Lung (tissue), 11 donors: ENCODE measurements at regions not wholly inside any gene's neighbourhood (a gene's known extent, or its start where the extent isn't known, plus 50 kb on each side); places are given as distances from the start of the nearest gene placed in this dataset.

ENCODE experiments used
- ATAC-seq: fragments of 200-7000 bp; cut with Tn5 transposase; one replicate; pipeline ENCODE4 v1.9.1; 2020; ENCODE audit warnings: moderate number of reproducible peaks; ENCODE audit not compliant: insufficient read depth, low FRiP score
- DNase-seq, 3 donors: peaks; one replicate each; pipeline ENCODE4 v3.0.0-alpha.2; 2013 to 2017
- H3K27ac ChIP-seq, 2 donors: one replicate each; pipeline ENCODE4 v1.5.1; 2013; ENCODE audit warnings: mild to moderate bottlenecking in 2 of 2, moderate library complexity in 2 of 2, control low read depth in 1 of 2, inconsistent platforms in 1 of 2, low read depth in 1 of 2, low read length in 1 of 2
- H3K27me3 ChIP-seq, 3 donors: one replicate each; pipeline ENCODE4 v1.5.1; 2013; ENCODE audit warnings: low read length in 2 of 3; ENCODE audit not compliant: control insufficient read depth in 3 of 3, insufficient read depth in 3 of 3
- H3K36me3 ChIP-seq, 4 donors: one replicate each; pipeline ENCODE4 v1.5.1; 2013; ENCODE audit warnings: low read length in 4 of 4, mild to moderate bottlenecking in 1 of 4, moderate library complexity in 1 of 4; ENCODE audit not compliant: control insufficient read depth in 4 of 4, insufficient read depth in 4 of 4
- H3K4me1 ChIP-seq, 5 donors: one replicate each; pipeline ENCODE4 v1.5.1; 2013; ENCODE audit warnings: low read length in 5 of 5, mild to moderate bottlenecking in 2 of 5, moderate library complexity in 1 of 5; ENCODE audit not compliant: control insufficient read depth in 5 of 5, insufficient read depth in 5 of 5
- H3K4me3 ChIP-seq: one replicate; pipeline ENCODE4 v1.5.1; 2013; ENCODE audit warnings: mild to moderate bottlenecking, control low read depth, moderate library complexity
- H3K9ac ChIP-seq, 2 donors: one replicate each; pipeline ENCODE4 v1.5.1; 2013; ENCODE audit warnings: low read length in 2 of 2, control low read depth in 1 of 2; ENCODE audit not compliant: insufficient read depth in 1 of 2
- H3K9me3 ChIP-seq, 4 donors: one replicate each; pipeline ENCODE4 v1.5.1; 2013; ENCODE audit warnings: low read length in 3 of 4, mild to moderate bottlenecking in 1 of 4, moderate library complexity in 1 of 4; ENCODE audit not compliant: control insufficient read depth in 4 of 4, insufficient read depth in 3 of 4
- CTCF ChIP-seq: IDR thresholded peaks from 2 replicates; pipeline ENCODE4 v1.5.1; 2012; ENCODE audit warnings: mild to moderate bottlenecking; ENCODE audit errors: control extremely low read depth, extremely low read depth
- WGBS, 2 donors: extraction: QIAGEN DNeasy Blood & Tissue Kit; methylation state at CpG; one replicate each; pipeline ENCODE4 v1.1.7; 2013; 5-methylcytosine and 5-hydroxymethylcytosine counted together
- donor health status: control.
- donor health status: control.
- donor health status: Bipolar disorder and iron deficiency.
- donor health status: healthy.
- donor health status: DM: yes; HTN: yes; CAD: no.

GRCh38 chr6:78132671-78133410 is 480.0 kb downstream of the MEI4 start:
- Histone ChIP-seq H3K27me3 (no peaks in the 10 kb centered on the region), H3K9ac (no peak overlapping the region), H3K36me3 (no peaks in the 10 kb centered on the region), H3K4me3 (no peak overlapping the region), H3K9me3 (peaks cover 0 to 16% (median 11%) of the 10 kb centered on the region in 4 donors), H3K4me1 (no peaks in the 10 kb centered on the region), H3K27ac (no peak overlapping the region)
- WGBS, 2 donors: 75% methylated on average over 8 of the region's 8 CpGs
- ATAC-seq (no peak), DNase-seq (no peak)
- no peak for TF ChIP-seq CTCF

GRCh38 chr6:78150425-78150824 is 497.6 kb downstream of the MEI4 start:
- peaks cover 0 to 4% (median 0%) of the 10 kb centered on the region in 4 donors for H3K9me3 ChIP-seq
- no peak overlapping the region for H3K4me3 ChIP-seq
- H3K4me1 ChIP-seq: no peaks in the 10 kb centered on the region
- no peaks in the 10 kb centered on the region for H3K27me3 ChIP-seq
- ATAC-seq (no peak), DNase-seq (no peak)
- no peak overlapping the region for H3K9ac ChIP-seq
- TF ChIP-seq CTCF: no peak
- no peaks in the 10 kb centered on the region for H3K36me3 ChIP-seq
- H3K27ac ChIP-seq: no peak overlapping the region
- 71 to 74% methylated on average over 3 of the region's 3 CpGs for WGBS, 2 donors

GRCh38 chr6:78153976-78154375 is 501.1 kb downstream of the MEI4 start:
- Histone ChIP-seq H3K27ac (no peak overlapping the region), H3K9ac (no peak overlapping the region), H3K36me3 (no peaks in the 10 kb centered on the region), H3K27me3 (no peaks in the 10 kb centered on the region), H3K9me3 (peaks cover 0 to 4% (median 0%) of the 10 kb centered on the region in 4 donors), H3K4me1 (no peaks in the 10 kb centered on the region), H3K4me3 (no peak overlapping the region)
- ATAC-seq: no peak
- DNase-seq: no peak
- no peak for TF ChIP-seq CTCF

- 88% methylated on average over 2 of the region's 2 CpGs for WGBS, 2 donors
- Histone ChIP-seq H3K9me3 (peaks cover 0 to 3% (median 0%) of the 10 kb centered on the region in 4 donors), H3K27ac (no peak overlapping the region), H3K36me3 (no peaks in the 10 kb centered on the region), H3K9ac (no peak overlapping the region), H3K4me3 (no peak overlapping the region), H3K27me3 (no peaks in the 10 kb centered on the region), H3K4me1 (no peaks in the 10 kb centered on the region)
- DNase-seq (no peak), ATAC-seq (no peak)
- TF ChIP-seq CTCF: no peak
Observed at GRCh38 chr6:78157606-78158005, 504.8 kb downstream of the MEI4 start.
